GM18507 (cell line): ENCODE measurements at regions not wholly inside any gene's neighbourhood (a gene's known extent, or its start where the extent isn't known, plus 50 kb on each side); places are given as distances from the start of the nearest gene placed in this dataset.
"Not testable (repeated sequence)": the region's sequence is repeated elsewhere in the genome, so short reads cannot be mapped to it uniquely, and the experiment has no call there.

Source experiments
- DNase-seq: peaks from one replicate; pipeline ENCODE4 v3.0.0; 2011; ENCODE audit warnings: low read depth; ENCODE audit not compliant: insufficient read length; ENCODE audit errors: extremely low spot score
- FAIRE-seq: peaks from 2 replicates; lab custom pipeline; 2011; peaks lifted over from hg19 to GRCh38; lab: Jason Lieb, UNC

DNA sequence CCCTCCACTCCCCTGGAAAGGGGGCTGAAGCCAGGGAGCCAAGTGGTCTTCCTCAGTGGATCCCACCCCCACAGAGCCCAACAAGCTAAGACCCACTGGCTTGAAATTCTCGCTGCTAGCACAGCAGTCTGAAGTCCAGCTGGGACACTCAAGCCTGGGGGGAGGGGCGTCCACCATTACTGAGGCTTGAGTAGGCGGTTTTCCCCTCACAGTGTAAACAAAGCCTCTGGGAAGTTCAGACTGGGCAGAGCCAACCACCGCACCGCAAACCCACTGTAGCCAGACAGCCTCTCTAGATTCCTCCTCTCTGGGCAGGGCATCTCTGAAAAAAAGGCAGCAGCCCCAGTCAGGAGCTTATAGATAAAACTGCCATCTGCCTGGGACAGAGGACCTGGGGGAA lies 114.4 kb upstream of the GNAI1 start:
- FAIRE-seq, DNase-seq: not testable (repeated sequence)

DNA sequence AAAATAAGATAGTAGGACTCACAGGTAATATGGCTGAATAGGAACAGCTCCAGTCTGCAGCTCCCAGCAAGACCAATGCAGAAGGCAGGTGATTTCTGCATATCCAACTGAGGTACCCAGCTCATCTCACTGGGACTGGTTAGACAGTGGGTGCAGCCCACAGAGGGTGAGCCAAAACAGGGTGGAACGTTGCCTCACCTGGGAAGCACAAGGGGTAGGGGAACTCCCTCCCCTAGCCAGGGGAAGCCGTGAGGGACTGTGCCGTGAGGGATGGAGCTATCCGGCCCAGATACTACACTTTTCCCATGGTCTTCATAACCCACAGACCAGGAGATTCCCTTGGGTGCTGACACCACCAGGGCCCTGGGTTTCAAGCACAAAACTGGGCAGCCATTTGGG lies 114.8 kb upstream of the GNAI1 start:
- FAIRE-seq, DNase-seq: not testable (repeated sequence)

GRCh38 chr7:80018941-80019808 lies 115.5 kb upstream of the GNAI1 start:
- DNase-seq (peak; percentile 1), FAIRE-seq (peak; percentile 52)

DNA sequence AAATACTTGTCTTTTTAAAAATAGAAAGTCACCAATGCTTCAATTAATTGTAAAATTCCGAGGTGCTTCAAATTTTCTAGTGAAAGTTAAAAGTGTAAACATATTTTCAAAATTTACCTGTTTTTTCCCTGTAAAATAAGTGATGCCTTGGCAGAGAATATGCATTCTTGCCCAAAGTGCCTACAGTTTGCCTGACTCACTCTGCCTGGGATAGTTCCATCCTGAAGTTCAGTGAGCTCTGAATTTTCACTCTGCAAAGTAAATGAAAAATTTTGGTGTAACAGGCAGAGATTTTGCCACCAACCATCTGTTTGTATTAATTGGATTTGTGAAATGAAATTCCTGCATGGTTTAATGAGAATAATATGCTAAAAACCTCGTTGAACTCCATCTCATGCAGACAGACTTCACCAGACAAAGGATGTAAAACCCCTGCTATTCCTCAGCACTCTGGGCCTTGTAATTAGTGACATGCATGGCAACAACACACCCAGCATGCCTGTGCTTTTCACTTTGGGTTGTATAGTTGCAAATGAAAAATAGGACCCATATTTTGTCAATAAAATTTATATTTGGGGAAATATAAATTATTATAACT lies 117.4 kb upstream of the GNAI1 start:
- FAIRE-seq: no peak

GRCh38 chr7:80014511-80014910 lies 120.1 kb upstream of the GNAI1 start:
- no peak for FAIRE-seq
- DNase-seq: no peak

More for the DNA sequence above, 117.4 kb upstream of the GNAI1 start:
- DNase-seq: no peak

- no peak for FAIRE-seq
- no peak for DNase-seq
Observed at GRCh38 chr7:80008039-80008438, 126.6 kb upstream of the GNAI1 start.

DNA sequence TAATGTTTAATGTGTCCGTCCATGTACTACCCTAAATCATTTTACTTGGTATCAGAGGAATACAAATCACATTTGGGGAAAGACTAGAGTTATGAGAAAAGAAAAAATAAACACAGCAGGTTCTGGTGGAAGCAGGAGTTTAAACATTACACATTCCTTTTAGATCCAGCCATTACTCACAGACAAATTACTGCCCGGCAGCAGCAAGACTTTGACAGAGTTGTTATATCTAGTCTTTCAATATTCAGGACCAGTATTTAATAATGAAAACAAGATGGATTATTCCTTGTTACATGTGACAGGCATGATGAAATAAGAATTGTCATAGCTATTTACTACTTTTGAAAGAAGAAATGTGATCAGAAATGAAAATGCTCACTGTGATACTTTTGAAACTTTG lies 131.8 kb upstream of the GNAI1 start:
- no peak for DNase-seq
- no peak for FAIRE-seq

- no peak for DNase-seq
- no peak for FAIRE-seq
Observed at GRCh38 chr7:79998363-79998762, 136.3 kb upstream of the GNAI1 start.

- DNase-seq (no peak), FAIRE-seq (no peak)
Observed at GRCh38 chr7:79997345-79997744, 137.3 kb upstream of the GNAI1 start.

- FAIRE-seq: not testable (repeated sequence)
Observed at GRCh38 chr7:79995741-79996140, 138.9 kb upstream of the GNAI1 start.

GRCh38 chr7:79988653-79989052 lies 146.0 kb upstream of the GNAI1 start:
- FAIRE-seq (no peak), DNase-seq (no peak)

More at GRCh38 chr7:79995741-79996140, 138.9 kb upstream of the GNAI1 start:
- not testable (repeated sequence) for DNase-seq

GRCh38 chr7:79984210-79984609 lies 150.4 kb upstream of the GNAI1 start:
- DNase-seq (no peak), FAIRE-seq (no peak)

DNA sequence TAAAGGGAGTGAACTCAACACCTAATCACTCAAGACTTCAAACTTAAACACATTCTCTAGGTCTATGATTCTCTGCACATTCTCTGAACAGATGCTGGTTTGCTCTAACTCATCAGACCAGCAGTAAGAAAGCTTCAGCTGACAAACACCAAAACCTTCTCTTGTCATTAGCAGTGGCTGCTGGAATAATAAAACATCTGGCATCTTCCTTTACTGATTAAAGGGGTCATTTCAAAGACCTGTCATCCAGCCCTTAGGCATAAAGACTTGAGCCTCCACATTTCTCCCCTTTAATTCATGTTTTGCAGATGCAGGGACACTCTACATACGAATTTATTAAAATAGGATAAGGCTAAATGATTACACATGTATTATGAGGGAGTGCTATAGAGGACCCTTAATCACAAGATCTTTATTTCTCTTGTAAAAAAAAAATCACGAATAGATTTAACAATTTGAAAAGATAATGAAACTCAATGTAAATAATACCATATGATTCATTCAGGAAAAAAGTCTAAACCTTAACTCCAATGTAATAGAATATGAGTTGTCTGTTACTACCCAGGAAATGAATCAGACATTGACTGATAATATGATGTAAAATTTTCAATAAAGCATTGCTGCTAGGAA lies 152.4 kb upstream of the GNAI1 start:
- no peak for FAIRE-seq
- DNase-seq: no peak

- FAIRE-seq (no peak), DNase-seq (no peak)
Observed at GRCh38 chr7:79980376-79980775, 154.3 kb upstream of the GNAI1 start.

DNA sequence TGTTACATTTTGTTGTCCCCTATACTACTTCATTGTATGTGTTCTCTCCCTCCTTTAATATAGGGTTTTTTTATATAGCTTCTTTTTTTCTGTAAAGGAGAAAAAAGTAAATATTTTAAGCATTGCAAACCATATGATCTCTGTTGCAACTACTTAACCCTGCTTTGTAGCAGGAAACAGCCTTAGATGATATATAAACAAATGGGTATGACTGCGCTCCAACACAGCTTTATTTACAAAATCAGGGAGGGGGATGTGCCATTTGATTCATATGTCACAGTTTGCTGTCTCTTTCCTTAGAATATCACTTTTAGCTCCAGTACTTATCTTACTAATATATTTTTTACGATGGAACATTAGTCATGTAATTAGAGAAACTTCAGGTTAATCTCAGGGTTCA lies 155.2 kb upstream of the GNAI1 start:
- no peak for DNase-seq
- FAIRE-seq: no peak

DNA sequence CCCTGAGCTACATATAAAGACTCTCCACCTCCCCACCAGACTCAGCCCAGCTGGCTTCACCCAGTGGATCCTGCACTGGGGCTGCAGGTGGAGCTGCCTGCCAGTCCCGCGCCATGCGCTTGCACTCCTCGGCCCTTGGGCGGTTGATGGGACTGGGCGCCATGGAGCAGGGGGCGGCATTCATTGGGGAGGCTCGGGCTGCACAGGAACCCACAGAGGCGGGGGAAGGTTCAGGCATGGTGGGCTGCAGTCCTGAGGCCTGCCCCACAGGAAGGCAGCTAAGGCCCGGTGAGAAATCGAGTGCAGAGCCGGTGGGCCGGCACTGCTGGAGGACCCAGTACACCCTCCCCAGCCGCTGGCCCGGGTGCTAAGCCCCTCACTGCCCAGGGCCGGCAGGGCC lies 157.2 kb upstream of the GNAI1 start:
- DNase-seq: no peak
- FAIRE-seq: no peak

- FAIRE-seq, DNase-seq: not testable (repeated sequence)
Observed at GRCh38 chr7:79976711-79977020, 158.0 kb upstream of the GNAI1 start.

- not testable (repeated sequence) for DNase-seq, FAIRE-seq
Observed at GRCh38 chr7:79975986-79976710, 158.5 kb upstream of the GNAI1 start.

GRCh38 chr7:79973455-79973854 lies 161.2 kb upstream of the GNAI1 start:
- FAIRE-seq (no peak), DNase-seq (no peak)

DNA sequence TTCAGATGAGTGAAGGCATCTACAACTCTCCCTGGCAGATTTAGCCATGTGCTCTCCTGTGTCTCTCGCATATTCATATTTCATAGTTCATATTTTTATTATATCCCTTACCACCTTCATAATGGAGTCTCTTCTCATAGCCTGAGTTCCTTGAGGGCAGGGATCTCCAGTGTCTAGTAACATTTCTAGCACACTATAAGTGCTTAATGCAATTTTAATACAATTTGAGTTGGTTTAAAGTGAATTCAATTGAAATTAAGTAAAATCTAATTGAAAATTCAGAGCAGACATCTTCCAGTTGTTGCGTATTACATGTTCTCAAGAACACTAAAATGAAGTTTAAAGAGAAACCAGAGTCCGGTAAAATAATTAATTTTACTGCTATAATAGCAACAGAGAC lies 163.6 kb upstream of the GNAI1 start:
- DNase-seq (no peak), FAIRE-seq (no peak)
